IMR-90 (cell line): ENCODE measurements at regions not wholly inside any gene's neighbourhood (a gene's known extent, or its start where the extent isn't known, plus 50 kb on each side); places are given as distances from the start of the nearest gene placed in this dataset.

Experiments used
- CEBPB ChIP-seq: IDR thresholded peaks from 2 replicates; pipeline ENCODE4 v1.6.1; 2012; ENCODE audit warnings: low read depth, low read length, improper control_type of control experiment
- POLR2A ChIP-seq: IDR thresholded peaks from 2 replicates; pipeline ENCODE4 v1.6.1; 2012; ENCODE audit warnings: mild to moderate bottlenecking, low read depth, low read length
- TF ChIP-seq, protein P1 (sequence below): conservative IDR thresholded peaks from 2 replicates; pipeline ENCODE4 v1.5.1; 2012; ENCODE audit warnings: mild to moderate bottlenecking, low read depth, low read length, improper control_type of control experiment

DNA sequence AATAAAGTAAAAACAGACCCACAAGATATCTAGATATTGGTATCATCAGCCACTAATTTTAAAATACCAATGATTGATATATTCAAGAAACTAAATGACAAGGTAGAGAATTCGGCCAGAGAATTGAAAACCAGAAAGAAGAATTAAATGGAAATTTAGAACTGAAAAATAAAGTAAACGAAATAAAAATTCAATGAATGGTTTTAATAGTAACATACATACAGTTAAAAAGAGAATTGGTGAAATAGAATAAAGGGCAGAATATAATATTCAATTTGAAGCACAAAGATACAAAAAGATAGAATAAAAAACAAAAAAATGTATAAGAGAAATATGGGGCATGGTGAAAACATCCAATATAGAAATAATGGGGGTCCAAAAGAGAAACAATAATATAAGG is 64.0 kb upstream of the GUCA2B start:
- TF ChIP-seq, protein P1, sequence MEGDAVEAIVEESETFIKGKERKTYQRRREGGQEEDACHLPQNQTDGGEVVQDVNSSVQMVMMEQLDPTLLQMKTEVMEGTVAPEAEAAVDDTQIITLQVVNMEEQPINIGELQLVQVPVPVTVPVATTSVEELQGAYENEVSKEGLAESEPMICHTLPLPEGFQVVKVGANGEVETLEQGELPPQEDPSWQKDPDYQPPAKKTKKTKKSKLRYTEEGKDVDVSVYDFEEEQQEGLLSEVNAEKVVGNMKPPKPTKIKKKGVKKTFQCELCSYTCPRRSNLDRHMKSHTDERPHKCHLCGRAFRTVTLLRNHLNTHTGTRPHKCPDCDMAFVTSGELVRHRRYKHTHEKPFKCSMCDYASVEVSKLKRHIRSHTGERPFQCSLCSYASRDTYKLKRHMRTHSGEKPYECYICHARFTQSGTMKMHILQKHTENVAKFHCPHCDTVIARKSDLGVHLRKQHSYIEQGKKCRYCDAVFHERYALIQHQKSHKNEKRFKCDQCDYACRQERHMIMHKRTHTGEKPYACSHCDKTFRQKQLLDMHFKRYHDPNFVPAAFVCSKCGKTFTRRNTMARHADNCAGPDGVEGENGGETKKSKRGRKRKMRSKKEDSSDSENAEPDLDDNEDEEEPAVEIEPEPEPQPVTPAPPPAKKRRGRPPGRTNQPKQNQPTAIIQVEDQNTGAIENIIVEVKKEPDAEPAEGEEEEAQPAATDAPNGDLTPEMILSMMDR, result no peak
- TF ChIP-seq POLR2A (no peak), CEBPB (no peak)
